ENCODE measurements at regions not wholly inside any gene's neighbourhood (a gene's known extent, or its start where the extent isn't known, plus 50 kb on each side); places are given as distances from the start of the nearest gene placed in this dataset.
"Not testable (repeated sequence)": the region's sequence is repeated elsewhere in the genome, so short reads cannot be mapped to it uniquely, and the experiment has no call there.

GRCh38 chr1:186691-187131 lies 264.8 kb downstream of the OR4F29 start:
- TF ChIP-seq, protein P1, sequence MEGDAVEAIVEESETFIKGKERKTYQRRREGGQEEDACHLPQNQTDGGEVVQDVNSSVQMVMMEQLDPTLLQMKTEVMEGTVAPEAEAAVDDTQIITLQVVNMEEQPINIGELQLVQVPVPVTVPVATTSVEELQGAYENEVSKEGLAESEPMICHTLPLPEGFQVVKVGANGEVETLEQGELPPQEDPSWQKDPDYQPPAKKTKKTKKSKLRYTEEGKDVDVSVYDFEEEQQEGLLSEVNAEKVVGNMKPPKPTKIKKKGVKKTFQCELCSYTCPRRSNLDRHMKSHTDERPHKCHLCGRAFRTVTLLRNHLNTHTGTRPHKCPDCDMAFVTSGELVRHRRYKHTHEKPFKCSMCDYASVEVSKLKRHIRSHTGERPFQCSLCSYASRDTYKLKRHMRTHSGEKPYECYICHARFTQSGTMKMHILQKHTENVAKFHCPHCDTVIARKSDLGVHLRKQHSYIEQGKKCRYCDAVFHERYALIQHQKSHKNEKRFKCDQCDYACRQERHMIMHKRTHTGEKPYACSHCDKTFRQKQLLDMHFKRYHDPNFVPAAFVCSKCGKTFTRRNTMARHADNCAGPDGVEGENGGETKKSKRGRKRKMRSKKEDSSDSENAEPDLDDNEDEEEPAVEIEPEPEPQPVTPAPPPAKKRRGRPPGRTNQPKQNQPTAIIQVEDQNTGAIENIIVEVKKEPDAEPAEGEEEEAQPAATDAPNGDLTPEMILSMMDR (IDR thresholded peaks at IDR 0.05), result not testable (repeated sequence)
- not testable (repeated sequence) for TF ChIP-seq EZH2phosphoT487, EZH2 (IDR thresholded peaks at IDR 0.05)

All from neural progenitor cell (in vitro differentiated cells).